ENCODE measurements at regions not wholly inside any gene's neighbourhood (a gene's known extent, or its start where the extent isn't known, plus 50 kb on each side); places are given as distances from the start of the nearest gene placed in this dataset.

DNA sequence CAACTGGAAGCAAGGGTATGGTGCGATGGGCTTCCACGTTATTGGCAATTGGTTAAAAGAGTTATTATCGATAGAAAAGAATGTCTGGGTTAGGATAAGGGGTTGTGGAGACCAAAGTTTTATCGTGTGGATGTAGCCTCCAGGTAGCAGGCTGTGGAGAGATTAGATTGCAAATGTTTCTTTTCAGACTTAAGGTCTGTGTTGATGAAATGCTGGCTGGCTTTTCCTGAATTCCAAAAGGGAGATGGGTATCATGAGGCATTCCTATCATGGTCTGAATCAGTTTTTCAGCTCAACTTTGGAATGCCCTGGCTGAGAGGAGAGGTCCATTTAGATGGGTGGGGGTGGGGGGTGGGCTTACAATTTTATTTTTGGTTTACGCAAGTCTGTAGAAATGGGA lies 395.0 kb upstream of the RBFOX1 start:
- Histone ChIP-seq H3K27ac (ENCODE audit: insufficient read depth, low read length, poor library complexity, severe bottlenecking) (no peak overlapping the region), H3K4me3 (ENCODE audit: insufficient read depth, low read depth, low read length, poor library complexity, severe bottlenecking) (no peak overlapping the region), H3K36me3 (ENCODE audit: control insufficient read depth, insufficient read depth, low read length) (no peaks in the 10 kb centered on the region), H3K9me3 (ENCODE audit: control insufficient read depth, low read length) (no peaks in the 10 kb centered on the region), H3K4me1 (ENCODE audit: control insufficient read depth, insufficient read depth, low read length, poor library complexity, severe bottlenecking) (no peaks in the 10 kb centered on the region), H3K27me3 (replicated peaks; ENCODE audit: control insufficient read depth, insufficient read depth, low read length, poor library complexity, severe bottlenecking) (no peaks in the 10 kb centered on the region)
- DNase-seq: no peak

DNA sequence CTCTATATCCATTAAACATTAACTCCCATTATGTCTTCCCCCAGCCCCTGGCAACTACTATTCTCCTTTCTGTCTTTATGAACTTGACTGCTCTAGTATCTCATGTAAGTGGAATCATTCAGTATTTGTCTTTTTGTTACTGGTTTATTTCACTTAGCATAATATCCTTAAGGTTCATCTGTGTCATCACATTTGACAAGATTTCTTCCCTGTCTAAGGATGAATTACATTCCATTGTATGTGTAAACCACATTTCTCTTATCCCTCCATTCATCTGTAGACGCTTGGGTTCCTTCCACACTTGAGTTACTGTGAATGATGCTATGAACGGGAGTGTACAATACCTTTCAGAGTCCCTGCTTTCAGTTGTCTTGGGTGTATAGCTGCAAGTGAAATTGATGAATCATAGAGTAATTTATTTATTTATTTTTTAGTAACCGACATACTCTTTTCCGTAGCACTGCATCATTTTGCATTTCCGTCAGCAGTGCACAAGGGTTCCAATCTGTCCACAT lies 399.7 kb upstream of the RBFOX1 start:
- Histone ChIP-seq H3K9me3 (ENCODE audit: control insufficient read depth, low read length) (no peaks in the 10 kb centered on the region), H3K27me3 (replicated peaks; ENCODE audit: control insufficient read depth, insufficient read depth, low read length, poor library complexity, severe bottlenecking) (no peaks in the 10 kb centered on the region), H3K4me3 (ENCODE audit: insufficient read depth, low read depth, low read length, poor library complexity, severe bottlenecking) (no peak overlapping the region), H3K27ac (ENCODE audit: insufficient read depth, low read length, poor library complexity, severe bottlenecking) (no peak overlapping the region), H3K36me3 (ENCODE audit: control insufficient read depth, insufficient read depth, low read length) (no peaks in the 10 kb centered on the region), H3K4me1 (ENCODE audit: control insufficient read depth, insufficient read depth, low read length, poor library complexity, severe bottlenecking) (no peaks in the 10 kb centered on the region)
- no peak for DNase-seq

DNA sequence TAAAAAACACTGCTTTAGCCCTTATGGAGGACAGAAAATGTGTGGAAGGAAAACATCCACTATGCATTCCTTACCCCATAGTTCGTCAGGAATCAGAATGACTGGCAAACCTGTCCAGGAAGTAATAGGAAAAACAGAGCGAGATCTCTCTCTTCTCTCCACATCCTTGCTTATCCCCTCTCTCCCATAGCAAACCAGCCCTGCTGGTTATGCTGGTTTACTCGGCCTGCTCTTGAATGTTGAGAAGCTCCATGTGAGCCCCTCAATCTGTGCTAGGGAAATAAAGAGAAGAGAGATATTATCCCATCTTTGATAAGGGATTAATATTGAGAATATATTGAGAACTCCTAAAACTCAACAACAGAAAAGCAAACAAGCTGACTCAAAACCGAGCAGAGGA lies 402.8 kb upstream of the RBFOX1 start:
- Histone ChIP-seq H3K4me3 (ENCODE audit: insufficient read depth, low read depth, low read length, poor library complexity, severe bottlenecking) (no peak overlapping the region), H3K36me3 (ENCODE audit: control insufficient read depth, insufficient read depth, low read length) (no peaks in the 10 kb centered on the region), H3K4me1 (ENCODE audit: control insufficient read depth, insufficient read depth, low read length, poor library complexity, severe bottlenecking) (no peaks in the 10 kb centered on the region), H3K27me3 (replicated peaks; ENCODE audit: control insufficient read depth, insufficient read depth, low read length, poor library complexity, severe bottlenecking) (no peaks in the 10 kb centered on the region), H3K9me3 (ENCODE audit: control insufficient read depth, low read length) (no peaks in the 10 kb centered on the region), H3K27ac (ENCODE audit: insufficient read depth, low read length, poor library complexity, severe bottlenecking) (no peak overlapping the region)
- no peak for DNase-seq

DNA sequence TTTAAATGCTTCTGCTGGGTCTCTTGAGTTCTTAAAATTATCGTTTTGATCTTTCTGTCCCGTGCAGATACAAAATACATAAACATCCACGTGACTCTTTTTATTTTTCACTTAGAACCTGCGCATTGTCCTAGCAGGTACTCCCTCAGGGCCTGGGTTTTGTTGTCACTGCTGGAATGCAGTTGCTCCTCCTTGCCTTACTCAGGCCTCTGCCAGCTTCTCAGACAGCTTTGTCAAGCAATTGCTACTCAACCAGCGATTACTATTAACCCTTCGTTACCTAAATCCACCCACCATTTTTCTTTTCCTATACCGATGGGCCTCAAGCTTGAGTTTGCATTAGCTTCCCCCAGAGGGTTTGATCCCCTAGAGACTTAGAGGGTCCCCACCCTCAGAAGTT lies 405.9 kb upstream of the RBFOX1 start:
- H3K4me3 ChIP-seq (ENCODE audit: insufficient read depth, low read depth, low read length, poor library complexity, severe bottlenecking): no peak overlapping the region
- no peaks in the 10 kb centered on the region for H3K36me3 ChIP-seq (ENCODE audit: control insufficient read depth, insufficient read depth, low read length)
- H3K27me3 ChIP-seq (replicated peaks; ENCODE audit: control insufficient read depth, insufficient read depth, low read length, poor library complexity, severe bottlenecking): no peaks in the 10 kb centered on the region
- DNase-seq: no peak
- no peak overlapping the region for H3K27ac ChIP-seq (ENCODE audit: insufficient read depth, low read length, poor library complexity, severe bottlenecking)
- no peaks in the 10 kb centered on the region for H3K4me1 ChIP-seq (ENCODE audit: control insufficient read depth, insufficient read depth, low read length, poor library complexity, severe bottlenecking)
- no peaks in the 10 kb centered on the region for H3K9me3 ChIP-seq (ENCODE audit: control insufficient read depth, low read length)

GRCh38 chr16:6926341-6926740 lies 406.3 kb upstream of the RBFOX1 start:
- H3K27me3 ChIP-seq (replicated peaks; ENCODE audit: control insufficient read depth, insufficient read depth, low read length, poor library complexity, severe bottlenecking): no peaks in the 10 kb centered on the region
- no peaks in the 10 kb centered on the region for H3K9me3 ChIP-seq (ENCODE audit: control insufficient read depth, low read length)
- no peak for DNase-seq
- H3K4me1 ChIP-seq (ENCODE audit: control insufficient read depth, insufficient read depth, low read length, poor library complexity, severe bottlenecking): no peaks in the 10 kb centered on the region
- no peak overlapping the region for H3K27ac ChIP-seq (ENCODE audit: insufficient read depth, low read length, poor library complexity, severe bottlenecking)
- no peaks in the 10 kb centered on the region for H3K36me3 ChIP-seq (ENCODE audit: control insufficient read depth, insufficient read depth, low read length)
- H3K4me3 ChIP-seq (ENCODE audit: insufficient read depth, low read depth, low read length, poor library complexity, severe bottlenecking): no peak overlapping the region

DNA sequence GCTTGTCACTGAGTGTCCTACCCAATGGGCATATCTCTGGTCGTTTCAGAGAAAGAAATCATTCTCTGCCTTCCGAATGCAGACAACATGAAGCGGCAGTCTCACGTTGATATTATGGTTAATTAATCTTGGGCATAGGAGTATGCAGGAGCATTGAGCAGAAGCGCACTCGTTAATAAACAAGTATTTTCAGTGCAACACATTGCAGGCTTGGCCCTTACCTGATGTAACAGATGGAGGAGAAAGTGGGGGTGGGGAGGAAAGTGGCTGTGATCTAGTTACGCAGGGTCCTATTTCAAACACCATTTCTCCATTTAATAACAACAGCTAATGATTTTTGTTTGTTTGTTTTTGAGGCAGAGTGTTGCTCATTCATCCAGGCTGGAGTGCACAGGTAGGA lies 414.0 kb upstream of the RBFOX1 start:
- H3K4me1 ChIP-seq (ENCODE audit: control insufficient read depth, insufficient read depth, low read length, poor library complexity, severe bottlenecking): no peaks in the 10 kb centered on the region
- DNase-seq: no peak
- no peak overlapping the region for H3K4me3 ChIP-seq (ENCODE audit: insufficient read depth, low read depth, low read length, poor library complexity, severe bottlenecking)
- no peaks in the 10 kb centered on the region for H3K27me3 ChIP-seq (replicated peaks; ENCODE audit: control insufficient read depth, insufficient read depth, low read length, poor library complexity, severe bottlenecking)
- no peaks in the 10 kb centered on the region for H3K9me3 ChIP-seq (ENCODE audit: control insufficient read depth, low read length)
- H3K36me3 ChIP-seq (ENCODE audit: control insufficient read depth, insufficient read depth, low read length): no peaks in the 10 kb centered on the region
- H3K27ac ChIP-seq (ENCODE audit: insufficient read depth, low read length, poor library complexity, severe bottlenecking): no peak overlapping the region

DNA sequence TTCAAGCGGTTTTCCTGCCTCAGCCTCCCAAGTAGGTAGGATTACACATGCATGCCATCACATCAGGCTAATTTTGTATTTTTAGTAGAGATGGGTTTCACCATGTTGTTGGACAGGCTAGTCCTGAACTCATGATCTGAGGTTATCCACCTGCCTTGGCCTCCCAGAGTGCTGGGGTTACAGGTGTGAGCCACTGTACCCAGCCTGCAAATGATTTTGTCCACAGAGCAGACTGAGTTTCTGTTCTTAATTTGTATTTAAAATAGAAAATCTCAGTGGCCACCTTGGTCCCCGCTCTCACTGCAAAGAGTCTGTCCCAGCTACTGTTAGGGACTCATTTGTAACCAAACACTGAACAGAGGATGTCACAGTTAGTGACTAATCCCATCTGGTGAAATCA lies 415.7 kb upstream of the RBFOX1 start:
- Histone ChIP-seq H3K27me3 (replicated peaks; ENCODE audit: control insufficient read depth, insufficient read depth, low read length, poor library complexity, severe bottlenecking) (no peaks in the 10 kb centered on the region), H3K4me3 (ENCODE audit: insufficient read depth, low read depth, low read length, poor library complexity, severe bottlenecking) (no peak overlapping the region), H3K4me1 (ENCODE audit: control insufficient read depth, insufficient read depth, low read length, poor library complexity, severe bottlenecking) (no peaks in the 10 kb centered on the region), H3K27ac (ENCODE audit: insufficient read depth, low read length, poor library complexity, severe bottlenecking) (no peak overlapping the region), H3K36me3 (ENCODE audit: control insufficient read depth, insufficient read depth, low read length) (no peaks in the 10 kb centered on the region), H3K9me3 (ENCODE audit: control insufficient read depth, low read length) (no peaks in the 10 kb centered on the region)
- no peak for DNase-seq

DNA sequence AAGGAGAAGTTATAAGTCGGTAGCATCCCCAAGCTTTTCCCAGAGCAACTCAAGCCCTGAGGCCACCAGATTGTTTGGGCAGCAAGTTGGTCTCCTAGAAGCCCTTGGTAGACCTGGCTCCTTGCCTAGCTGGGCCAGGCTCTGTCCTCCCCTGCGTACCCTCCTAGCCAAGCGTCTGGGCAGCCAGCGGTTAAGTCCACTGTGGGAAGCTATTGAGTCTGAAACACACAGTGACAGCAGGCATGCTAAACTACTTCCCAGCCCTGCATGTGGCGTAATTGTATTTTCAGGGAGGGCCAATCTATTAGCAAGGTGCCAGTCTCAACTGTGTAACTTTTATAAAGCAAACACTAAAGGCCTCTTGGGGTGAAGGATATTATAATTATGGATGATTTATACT lies 419.1 kb upstream of the RBFOX1 start:
- no peak for DNase-seq
- Histone ChIP-seq H3K9me3 (ENCODE audit: control insufficient read depth, low read length) (peaks cover 3% of the 10 kb centered on the region), H3K36me3 (ENCODE audit: control insufficient read depth, insufficient read depth, low read length) (no peaks in the 10 kb centered on the region)

DNA sequence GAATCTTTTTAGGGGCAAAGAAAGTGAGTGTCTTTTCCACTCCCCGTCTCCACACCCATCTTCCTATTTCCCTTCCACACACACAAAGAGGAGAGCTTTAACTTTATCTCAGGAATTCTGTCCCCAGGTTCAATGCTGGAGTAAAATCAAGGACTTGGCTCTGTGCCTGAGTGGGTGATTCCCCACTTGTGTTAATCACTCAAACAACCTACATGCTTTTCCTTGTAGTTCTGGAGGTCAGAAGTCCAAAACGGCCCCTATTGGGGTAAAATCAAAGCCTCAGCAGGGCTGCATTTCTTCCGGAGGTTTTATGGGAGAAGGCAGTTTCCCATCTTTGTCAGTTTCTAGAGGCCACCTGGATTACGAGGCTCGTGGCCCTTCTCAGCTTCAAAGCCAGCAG lies 422.3 kb upstream of the RBFOX1 start:
- Histone ChIP-seq H3K9me3 (ENCODE audit: control insufficient read depth, low read length) (peaks cover 7% of the 10 kb centered on the region), H3K4me3 (ENCODE audit: insufficient read depth, low read depth, low read length, poor library complexity, severe bottlenecking) (no peak overlapping the region), H3K4me1 (ENCODE audit: control insufficient read depth, insufficient read depth, low read length, poor library complexity, severe bottlenecking) (no peaks in the 10 kb centered on the region), H3K36me3 (ENCODE audit: control insufficient read depth, insufficient read depth, low read length) (no peaks in the 10 kb centered on the region), H3K27me3 (replicated peaks; ENCODE audit: control insufficient read depth, insufficient read depth, low read length, poor library complexity, severe bottlenecking) (no peaks in the 10 kb centered on the region), H3K27ac (ENCODE audit: insufficient read depth, low read length, poor library complexity, severe bottlenecking) (no peak overlapping the region)
- no peak for DNase-seq

More for the DNA sequence above, 419.1 kb upstream of the RBFOX1 start:
- no peak overlapping the region for H3K27ac ChIP-seq (ENCODE audit: insufficient read depth, low read length, poor library complexity, severe bottlenecking)
- H3K27me3 ChIP-seq (replicated peaks; ENCODE audit: control insufficient read depth, insufficient read depth, low read length, poor library complexity, severe bottlenecking): no peaks in the 10 kb centered on the region
- no peak overlapping the region for H3K4me3 ChIP-seq (ENCODE audit: insufficient read depth, low read depth, low read length, poor library complexity, severe bottlenecking)
- no peaks in the 10 kb centered on the region for H3K4me1 ChIP-seq (ENCODE audit: control insufficient read depth, insufficient read depth, low read length, poor library complexity, severe bottlenecking)

DNA sequence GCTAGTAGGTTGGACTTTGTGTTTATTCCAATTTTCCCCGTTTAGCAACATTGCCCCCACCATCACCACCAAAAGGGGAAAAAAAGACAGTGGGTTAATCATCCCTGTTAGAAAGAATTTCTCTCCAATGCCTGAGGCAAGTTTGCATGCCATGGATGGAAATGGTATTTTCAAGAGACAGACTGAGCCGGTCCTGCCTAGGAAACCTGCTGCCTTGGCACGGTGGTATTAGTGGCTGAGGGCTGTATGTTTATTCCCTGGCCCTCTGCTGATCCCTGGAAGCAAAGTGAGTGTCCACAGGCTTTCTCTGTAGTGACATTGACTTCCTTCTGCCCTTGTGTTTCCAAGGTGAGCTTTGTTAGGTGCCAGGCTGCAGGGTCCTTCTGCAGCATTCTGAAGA lies 427.0 kb upstream of the RBFOX1 start:
- H3K4me1 ChIP-seq (ENCODE audit: control insufficient read depth, insufficient read depth, low read length, poor library complexity, severe bottlenecking): no peaks in the 10 kb centered on the region

GRCh38 chr16:6903671-6904070 lies 429.0 kb upstream of the RBFOX1 start:
- no peak overlapping the region for H3K27ac ChIP-seq (ENCODE audit: insufficient read depth, low read length, poor library complexity, severe bottlenecking)
- DNase-seq: no peak

More for the DNA sequence above, 427.0 kb upstream of the RBFOX1 start:
- H3K9me3 ChIP-seq (ENCODE audit: control insufficient read depth, low read length): peaks cover 7% of the 10 kb centered on the region
- H3K4me3 ChIP-seq (ENCODE audit: insufficient read depth, low read depth, low read length, poor library complexity, severe bottlenecking): no peak overlapping the region
- H3K27ac ChIP-seq (ENCODE audit: insufficient read depth, low read length, poor library complexity, severe bottlenecking): no peak overlapping the region
- H3K36me3 ChIP-seq (ENCODE audit: control insufficient read depth, insufficient read depth, low read length): no peaks in the 10 kb centered on the region
- no peaks in the 10 kb centered on the region for H3K27me3 ChIP-seq (replicated peaks; ENCODE audit: control insufficient read depth, insufficient read depth, low read length, poor library complexity, severe bottlenecking)
- no peak for DNase-seq

More at GRCh38 chr16:6903671-6904070, 429.0 kb upstream of the RBFOX1 start:
- Histone ChIP-seq H3K9me3 (ENCODE audit: control insufficient read depth, low read length) (peaks cover 5% of the 10 kb centered on the region), H3K4me3 (ENCODE audit: insufficient read depth, low read depth, low read length, poor library complexity, severe bottlenecking) (no peak overlapping the region), H3K4me1 (ENCODE audit: control insufficient read depth, insufficient read depth, low read length, poor library complexity, severe bottlenecking) (no peaks in the 10 kb centered on the region), H3K36me3 (ENCODE audit: control insufficient read depth, insufficient read depth, low read length) (no peaks in the 10 kb centered on the region), H3K27me3 (replicated peaks; ENCODE audit: control insufficient read depth, insufficient read depth, low read length, poor library complexity, severe bottlenecking) (no peaks in the 10 kb centered on the region)

Measured in effector memory CD4-positive, alpha-beta T cell (primary cell).